ENCODE measurements at regions not wholly inside any gene's neighbourhood (a gene's known extent, or its start where the extent isn't known, plus 50 kb on each side); places are given as distances from the start of the nearest gene placed in this dataset.

DNA sequence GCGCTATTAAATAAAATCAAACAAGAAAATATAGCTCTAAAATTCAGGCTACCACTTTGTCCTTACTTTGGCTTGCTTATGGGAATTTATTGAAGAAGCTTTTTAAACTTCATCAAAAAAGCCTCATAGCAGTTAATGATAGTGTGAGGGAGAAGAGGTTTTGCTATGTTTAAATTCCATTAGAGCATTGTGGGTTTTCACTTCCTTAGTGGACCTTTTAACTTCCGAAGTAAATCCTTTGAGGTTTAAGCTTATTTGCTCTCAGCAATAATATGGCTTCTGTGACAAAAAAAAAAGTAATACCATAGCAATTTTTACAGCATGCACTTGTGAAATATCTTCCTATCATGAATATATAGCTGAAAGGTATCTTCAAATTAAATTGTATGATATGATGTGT, 120.2 kb upstream of the NDST4 start:
- H3K36me3 ChIP-seq (ENCODE audit: insufficient read depth, low read length): no peaks in the 10 kb centered on the region
- Mint-ChIP-seq H3K27ac (no peak overlapping the region), H3K27me3 (no peaks in the 10 kb centered on the region), H3K36me3 (ENCODE audit: low read depth) (no peaks in the 10 kb centered on the region), H3K9me3 (no peaks in the 10 kb centered on the region), H3K4me3 (no peak overlapping the region), H3K4me1 (ENCODE audit: low read depth) (no peaks in the 10 kb centered on the region)
- DNase-seq (no peak), ATAC-seq (ENCODE audit: poor library complexity) (no peak)
- H3K4me3 ChIP-seq (ENCODE audit: low read length): no peak overlapping the region
- no peaks in the 10 kb centered on the region for H3K4me1 ChIP-seq (ENCODE audit: insufficient read depth, low read length)
- H3K27ac ChIP-seq (ENCODE audit: low read depth in 1 of 2, low read length in 2 of 2): no peak overlapping the region
- ChIA-PET POLR2A (no interaction called here), CTCF (no interaction called here)
- TF ChIP-seq, protein P1, sequence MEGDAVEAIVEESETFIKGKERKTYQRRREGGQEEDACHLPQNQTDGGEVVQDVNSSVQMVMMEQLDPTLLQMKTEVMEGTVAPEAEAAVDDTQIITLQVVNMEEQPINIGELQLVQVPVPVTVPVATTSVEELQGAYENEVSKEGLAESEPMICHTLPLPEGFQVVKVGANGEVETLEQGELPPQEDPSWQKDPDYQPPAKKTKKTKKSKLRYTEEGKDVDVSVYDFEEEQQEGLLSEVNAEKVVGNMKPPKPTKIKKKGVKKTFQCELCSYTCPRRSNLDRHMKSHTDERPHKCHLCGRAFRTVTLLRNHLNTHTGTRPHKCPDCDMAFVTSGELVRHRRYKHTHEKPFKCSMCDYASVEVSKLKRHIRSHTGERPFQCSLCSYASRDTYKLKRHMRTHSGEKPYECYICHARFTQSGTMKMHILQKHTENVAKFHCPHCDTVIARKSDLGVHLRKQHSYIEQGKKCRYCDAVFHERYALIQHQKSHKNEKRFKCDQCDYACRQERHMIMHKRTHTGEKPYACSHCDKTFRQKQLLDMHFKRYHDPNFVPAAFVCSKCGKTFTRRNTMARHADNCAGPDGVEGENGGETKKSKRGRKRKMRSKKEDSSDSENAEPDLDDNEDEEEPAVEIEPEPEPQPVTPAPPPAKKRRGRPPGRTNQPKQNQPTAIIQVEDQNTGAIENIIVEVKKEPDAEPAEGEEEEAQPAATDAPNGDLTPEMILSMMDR (IDR thresholded peaks at IDR 0.05): no peak
- no peaks in the 10 kb centered on the region for H3K27me3 ChIP-seq (ENCODE audit: control insufficient read depth in 1 of 2, insufficient read depth in 2 of 2, low read length in 2 of 2)
- intact Hi-C loops (cut with DNase I, micrococcal nuclease): no loop called here
- H3K9me3 ChIP-seq (ENCODE audit: control insufficient read depth in 1 of 2, insufficient read depth in 1 of 2, low read length in 2 of 2): no peaks in the 10 kb centered on the region

DNA sequence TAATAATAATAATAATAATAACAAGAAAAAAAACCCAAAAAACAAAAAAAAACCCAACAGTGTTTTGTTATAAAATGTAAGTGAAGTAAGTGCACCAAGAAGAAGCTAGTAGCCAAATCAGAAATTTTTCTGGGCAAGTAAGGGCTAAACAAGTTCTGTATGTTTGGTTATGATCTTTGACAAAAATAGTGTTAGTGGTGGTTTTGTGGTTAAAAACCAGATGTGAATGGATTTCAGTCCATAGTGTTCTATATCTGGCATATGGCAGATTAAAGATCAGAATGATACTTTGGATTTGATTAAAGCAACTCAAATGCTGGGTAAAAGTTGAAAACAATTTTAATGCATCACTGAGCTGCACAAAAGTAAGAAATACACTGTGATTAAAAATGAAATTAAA, 116.5 kb upstream of the NDST4 start:
- H3K4me1 ChIP-seq (ENCODE audit: insufficient read depth, low read length): no peaks in the 10 kb centered on the region
- no peak for DNase-seq
- H3K9me3 ChIP-seq (ENCODE audit: control insufficient read depth in 1 of 2, insufficient read depth in 1 of 2, low read length in 2 of 2): peaks cover 0 to 6% of the 10 kb centered on the region in 2 experiments
- CTCF ChIA-PET: no interaction called here
- no peak for ATAC-seq (ENCODE audit: poor library complexity)
- H3K27me3 ChIP-seq (ENCODE audit: control insufficient read depth in 1 of 2, insufficient read depth in 2 of 2, low read length in 2 of 2): no peaks in the 10 kb centered on the region
- H3K27ac Mint-ChIP-seq: no peak overlapping the region
- TF ChIP-seq, protein P1 (IDR thresholded peaks at IDR 0.05): no peak
- no peaks in the 10 kb centered on the region for H3K27me3 Mint-ChIP-seq
- intact Hi-C loops (cut with DNase I, micrococcal nuclease): no loop called here
- POLR2A ChIA-PET: no interaction called here
- no peaks in the 10 kb centered on the region for H3K9me3 Mint-ChIP-seq
- no peaks in the 10 kb centered on the region for H3K36me3 Mint-ChIP-seq (ENCODE audit: low read depth)
- no peaks in the 10 kb centered on the region for H3K36me3 ChIP-seq (ENCODE audit: insufficient read depth, low read length)
- H3K4me3 ChIP-seq (ENCODE audit: low read length): no peak overlapping the region
- no peak overlapping the region for H3K4me3 Mint-ChIP-seq
- no peak overlapping the region for H3K27ac ChIP-seq (ENCODE audit: low read depth in 1 of 2, low read length in 2 of 2)
- no peaks in the 10 kb centered on the region for H3K4me1 Mint-ChIP-seq (ENCODE audit: low read depth)

DNA sequence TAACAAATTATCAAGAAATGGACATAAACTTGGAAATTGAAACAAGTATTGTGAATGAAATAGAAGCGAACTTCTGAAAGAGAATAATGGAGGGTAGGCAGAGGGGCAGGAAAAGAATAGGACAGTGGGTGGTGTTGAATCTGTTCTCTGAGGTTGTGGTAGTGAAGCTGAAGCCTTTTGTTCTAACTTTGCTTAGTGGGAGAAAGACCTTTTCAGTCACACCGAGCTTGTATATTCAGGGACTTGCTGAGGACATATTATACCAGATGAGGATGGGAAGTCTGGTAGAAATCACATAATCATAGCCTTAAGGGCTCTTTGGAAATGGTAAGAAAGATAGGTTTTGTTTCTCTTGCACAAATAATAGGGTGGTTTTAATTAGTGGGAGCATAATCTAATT, 115.4 kb upstream of the NDST4 start:
- Mint-ChIP-seq H3K27ac (no peak overlapping the region), H3K36me3 (ENCODE audit: low read depth) (no peaks in the 10 kb centered on the region), H3K4me3 (no peak overlapping the region), H3K27me3 (no peaks in the 10 kb centered on the region), H3K4me1 (ENCODE audit: low read depth) (no peaks in the 10 kb centered on the region), H3K9me3 (no peaks in the 10 kb centered on the region)
- H3K36me3 ChIP-seq (ENCODE audit: insufficient read depth, low read length): no peaks in the 10 kb centered on the region
- DNase-seq (no peak), ATAC-seq (ENCODE audit: poor library complexity) (no peak)
- ChIA-PET POLR2A (no interaction called here), CTCF (no interaction called here)
- no peaks in the 10 kb centered on the region for H3K27me3 ChIP-seq (ENCODE audit: control insufficient read depth in 1 of 2, insufficient read depth in 2 of 2, low read length in 2 of 2)
- no peak overlapping the region for H3K4me3 ChIP-seq (ENCODE audit: low read length)
- intact Hi-C loops (cut with DNase I, micrococcal nuclease): no loop called here
- H3K4me1 ChIP-seq (ENCODE audit: insufficient read depth, low read length): no peaks in the 10 kb centered on the region
- TF ChIP-seq, protein P1 (IDR thresholded peaks at IDR 0.05): no peak
- H3K9me3 ChIP-seq (ENCODE audit: control insufficient read depth in 1 of 2, insufficient read depth in 1 of 2, low read length in 2 of 2): peaks cover 0 to 6% of the 10 kb centered on the region in 2 experiments
- H3K27ac ChIP-seq (ENCODE audit: low read depth in 1 of 2, low read length in 2 of 2): no peak overlapping the region
